ENCODE measurements at regions not wholly inside any gene's neighbourhood (a gene's known extent, or its start where the extent isn't known, plus 50 kb on each side); places are given as distances from the start of the nearest gene placed in this dataset.

- H3K27ac Mint-ChIP-seq: no peak overlapping the region
Measured at GRCh38 chr15:46525984-46526725, 891.3 kb downstream of the SQOR start.

GRCh38 chr15:46526726-46527110 lies 891.9 kb downstream of the SQOR start:
- Mint-ChIP-seq H3K27ac (no peak overlapping the region), H3K4me3 (no peak overlapping the region), H3K9me3 (peaks cover 0 to 5% of the 10 kb centered on the region in 2 donors), H3K36me3 (no peaks in the 10 kb centered on the region), H3K27me3 (no peaks in the 10 kb centered on the region), H3K4me1 (no peaks in the 10 kb centered on the region)
- DNase-seq (no peak), ATAC-seq (replicated peaks) (no peak)

More at GRCh38 chr15:46525984-46526725, 891.3 kb downstream of the SQOR start:
- Mint-ChIP-seq H3K36me3 (no peaks in the 10 kb centered on the region), H3K4me1 (no peaks in the 10 kb centered on the region), H3K4me3 (no peak overlapping the region), H3K9me3 (peaks cover 0 to 5% of the 10 kb centered on the region in 2 donors), H3K27me3 (no peaks in the 10 kb centered on the region)
- DNase-seq (no peak), ATAC-seq (replicated peaks) (no peak)

GRCh38 chr15:46543626-46544025 lies 908.8 kb downstream of the SQOR start:
- DNase-seq (no peak), ATAC-seq (replicated peaks) (no peak)
- H3K36me3 Mint-ChIP-seq: no peaks in the 10 kb centered on the region

GRCh38 chr15:46548989-46549388 lies 914.2 kb downstream of the SQOR start:
- ATAC-seq (replicated peaks) (no peak), DNase-seq (no peak)
- Mint-ChIP-seq H3K27ac (no peak overlapping the region), H3K27me3 (no peaks in the 10 kb centered on the region), H3K9me3 (peaks cover 9 to 16% of the 10 kb centered on the region in 2 donors), H3K4me1 (no peaks in the 10 kb centered on the region), H3K4me3 (no peak overlapping the region), H3K36me3 (no peaks in the 10 kb centered on the region)

More at GRCh38 chr15:46543626-46544025, 908.8 kb downstream of the SQOR start:
- H3K9me3 Mint-ChIP-seq: peaks cover 21 to 22% of the 10 kb centered on the region in 2 donors
- no peaks in the 10 kb centered on the region for H3K4me1 Mint-ChIP-seq
- H3K27me3 Mint-ChIP-seq: no peaks in the 10 kb centered on the region
- H3K4me3 Mint-ChIP-seq: no peak overlapping the region
- no peak overlapping the region for H3K27ac Mint-ChIP-seq

- Mint-ChIP-seq H3K36me3 (no peaks in the 10 kb centered on the region), H3K4me1 (no peaks in the 10 kb centered on the region), H3K9me3 (peaks cover 10 to 11% of the 10 kb centered on the region in 2 donors), H3K27ac (no peak overlapping the region), H3K4me3 (no peak overlapping the region), H3K27me3 (no peaks in the 10 kb centered on the region)
- ATAC-seq (replicated peaks) (no peak), DNase-seq (no peak)
Measured at GRCh38 chr15:46552316-46552715, 917.5 kb downstream of the SQOR start.

GRCh38 chr15:46555547-46555946 lies 920.7 kb downstream of the SQOR start:
- Mint-ChIP-seq H3K27ac (no peak overlapping the region), H3K27me3 (no peaks in the 10 kb centered on the region), H3K4me3 (no peak overlapping the region), H3K4me1 (no peaks in the 10 kb centered on the region), H3K36me3 (no peaks in the 10 kb centered on the region), H3K9me3 (peaks cover 0 to 5% of the 10 kb centered on the region in 2 donors)
- ATAC-seq (replicated peaks): no peak
- DNase-seq: no peak

- Mint-ChIP-seq H3K27ac (no peak overlapping the region), H3K27me3 (no peaks in the 10 kb centered on the region), H3K36me3 (no peaks in the 10 kb centered on the region), H3K4me3 (no peak overlapping the region), H3K4me1 (no peaks in the 10 kb centered on the region), H3K9me3 (peaks cover 0 to 6% of the 10 kb centered on the region in 2 donors)
- DNase-seq (no peak), ATAC-seq (replicated peaks) (no peak)
Measured at GRCh38 chr15:46556010-46556409, 921.2 kb downstream of the SQOR start.

- ATAC-seq (replicated peaks): no peak
- Mint-ChIP-seq H3K9me3 (peaks cover 0 to 8% of the 10 kb centered on the region in 2 donors), H3K4me3 (no peak overlapping the region), H3K27ac (no peak overlapping the region), H3K4me1 (no peaks in the 10 kb centered on the region), H3K27me3 (no peaks in the 10 kb centered on the region), H3K36me3 (no peaks in the 10 kb centered on the region)
- no peak for DNase-seq
Measured at GRCh38 chr15:46556559-46557379, 921.9 kb downstream of the SQOR start.

- DNase-seq: no peak
- no peak for ATAC-seq (replicated peaks)
- Mint-ChIP-seq H3K27me3 (no peaks in the 10 kb centered on the region), H3K4me1 (no peaks in the 10 kb centered on the region), H3K27ac (no peak overlapping the region), H3K9me3 (peaks cover 0 to 2% of the 10 kb centered on the region in 2 donors), H3K4me3 (no peak overlapping the region), H3K36me3 (no peaks in the 10 kb centered on the region)
Measured at GRCh38 chr15:46567968-46568367, 933.1 kb downstream of the SQOR start.

- Mint-ChIP-seq H3K36me3 (no peaks in the 10 kb centered on the region), H3K4me3 (no peak overlapping the region), H3K27ac (no peak overlapping the region), H3K9me3 (peaks cover 2 to 5% of the 10 kb centered on the region in 2 donors), H3K27me3 (no peaks in the 10 kb centered on the region), H3K4me1 (no peaks in the 10 kb centered on the region)
- DNase-seq: no peak
- no peak for ATAC-seq (replicated peaks)
Measured at GRCh38 chr15:46569781-46570180, 935.0 kb downstream of the SQOR start.

GRCh38 chr15:46576646-46577395 lies 942.0 kb downstream of the SQOR start:
- Mint-ChIP-seq H3K27ac (no peak overlapping the region), H3K27me3 (no peaks in the 10 kb centered on the region), H3K4me1 (no peaks in the 10 kb centered on the region), H3K4me3 (no peak overlapping the region), H3K36me3 (no peaks in the 10 kb centered on the region), H3K9me3 (peaks cover 4 to 8% of the 10 kb centered on the region in 2 donors)
- DNase-seq (no peak), ATAC-seq (replicated peaks) (no peak)

GRCh38 chr15:46577767-46578166 lies 942.9 kb downstream of the SQOR start:
- H3K4me3 Mint-ChIP-seq: no peak overlapping the region
- H3K9me3 Mint-ChIP-seq: peaks cover 4 to 8% of the 10 kb centered on the region in 2 donors
- ATAC-seq (replicated peaks): no peak
- DNase-seq: no peak
- no peaks in the 10 kb centered on the region for H3K36me3 Mint-ChIP-seq
- no peak overlapping the region for H3K27ac Mint-ChIP-seq
- no peaks in the 10 kb centered on the region for H3K27me3 Mint-ChIP-seq
- H3K4me1 Mint-ChIP-seq: no peaks in the 10 kb centered on the region

GRCh38 chr15:46580487-46580886 lies 945.7 kb downstream of the SQOR start:
- Mint-ChIP-seq H3K36me3 (no peaks in the 10 kb centered on the region), H3K4me3 (no peak overlapping the region), H3K9me3 (peaks cover 4 to 8% of the 10 kb centered on the region in 2 donors), H3K27me3 (no peaks in the 10 kb centered on the region), H3K4me1 (no peaks in the 10 kb centered on the region), H3K27ac (no peak overlapping the region)
- DNase-seq: no peak
- ATAC-seq (replicated peaks): no peak

- Mint-ChIP-seq H3K36me3 (no peaks in the 10 kb centered on the region), H3K27me3 (no peaks in the 10 kb centered on the region), H3K4me3 (no peak overlapping the region), H3K4me1 (no peaks in the 10 kb centered on the region), H3K9me3 (peaks cover 4 to 8% of the 10 kb centered on the region in 2 donors), H3K27ac (no peak overlapping the region)
- no peak for DNase-seq
- no peak for ATAC-seq (replicated peaks)
Measured at GRCh38 chr15:46580924-46581323, 946.1 kb downstream of the SQOR start.
